SU-DHL-6 (cell line): ENCODE measurements at regions not wholly inside any gene's neighbourhood (a gene's known extent, or its start where the extent isn't known, plus 50 kb on each side); places are given as distances from the start of the nearest gene placed in this dataset.

Experiments
- CTCF ChIP-seq: fragments of 200-600 bp; sonication (generic); IDR thresholded peaks from one replicate; pipeline ENCODE4 v1.5.1; 2017; ENCODE audit warnings: antibody characterized with exemption, mild to moderate bottlenecking, low read length, moderate library complexity; ENCODE audit not compliant: insufficient read depth, poor library complexity, severe bottlenecking
- EZH2phosphoT487 ChIP-seq: fragments of 200-600 bp; sonication (generic), shearing (Covaris generic); conservative IDR thresholded peaks from 2 replicates; pipeline ENCODE4 v1.6.1; 2018; ENCODE audit warnings: mild to moderate bottlenecking, antibody characterized with exemption, low read length, moderate library complexity, mixed read lengths

GRCh38 chr10:3579845-3580244 lies 205.2 kb downstream of the KLF6 start:
- no peak for TF ChIP-seq CTCF
- no peak for TF ChIP-seq EZH2phosphoT487
